Skeletal muscle satellite cell (primary cell): ENCODE measurements at regions not wholly inside any gene's neighbourhood (a gene's known extent, or its start where the extent isn't known, plus 50 kb on each side); places are given as distances from the start of the nearest gene placed in this dataset.

Experiments
- H3K27me3 ChIP-seq: 2 replicates; pipeline ENCODE4 v1.7.0; 2013; ENCODE audit warnings: low read length; ENCODE audit not compliant: control insufficient read depth, insufficient read depth
- H3K36me3 ChIP-seq: 2 replicates; pipeline ENCODE4 v1.7.0; 2013; ENCODE audit warnings: mild to moderate bottlenecking, control low read depth, low read length; ENCODE audit not compliant: insufficient read depth
- H3K4me1 ChIP-seq: 2 replicates; pipeline ENCODE4 v1.7.0; 2013; ENCODE audit warnings: low read length; ENCODE audit not compliant: control insufficient read depth, insufficient read depth
- H3K4me2 ChIP-seq: 2 replicates; pipeline ENCODE4 v1.7.0; 2013; ENCODE audit warnings: mild to moderate bottlenecking, low read length
- H3K4me3 ChIP-seq: 2 replicates; pipeline ENCODE4 v1.7.0; 2013; ENCODE audit warnings: low read length
- H3K9ac ChIP-seq: 2 replicates; pipeline ENCODE4 v1.7.0; 2013; ENCODE audit warnings: mild to moderate bottlenecking, low read depth, low read length, moderate library complexity
- H3K9me3 ChIP-seq: replicated peaks from 2 replicates; pipeline ENCODE4 v1.7.0; 2013; ENCODE audit warnings: mild to moderate bottlenecking, control low read depth, low read length

GRCh38 chrX:120819126-120819525, 56.5 kb downstream of the CT47B1 start:
- H3K4me3 ChIP-seq: no peak overlapping the region
- H3K27me3 ChIP-seq: no peaks in the 10 kb centered on the region
- no peaks in the 10 kb centered on the region for H3K4me1 ChIP-seq
- no peak overlapping the region for H3K9ac ChIP-seq
- no peaks in the 10 kb centered on the region for H3K9me3 ChIP-seq
- no peaks in the 10 kb centered on the region for H3K36me3 ChIP-seq
- H3K4me2 ChIP-seq: no peak overlapping the region

DNA sequence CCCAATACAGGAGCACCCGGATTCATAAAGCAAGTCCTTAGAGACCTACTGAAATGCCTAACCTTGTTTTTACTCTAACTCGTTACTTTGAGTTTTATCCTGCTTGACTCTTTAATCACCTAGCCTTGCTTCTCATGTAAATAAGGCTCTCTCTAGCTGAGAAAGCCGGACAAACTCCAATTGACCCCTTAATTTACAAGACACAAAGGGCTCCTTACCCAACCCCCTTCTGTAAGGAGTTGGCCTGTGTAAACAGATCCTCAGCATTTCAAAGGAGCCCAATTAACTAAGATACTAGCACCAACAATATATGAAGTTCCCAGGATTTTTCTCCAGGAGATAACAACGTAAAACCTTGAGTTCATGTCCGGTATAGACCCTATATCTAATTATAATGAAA, 61.7 kb downstream of the CT47B1 start:
- Histone ChIP-seq H3K27me3 (no peaks in the 10 kb centered on the region), H3K4me2 (no peak overlapping the region), H3K4me1 (no peaks in the 10 kb centered on the region), H3K36me3 (no peaks in the 10 kb centered on the region), H3K4me3 (no peak overlapping the region), H3K9me3 (no peaks in the 10 kb centered on the region), H3K9ac (no peak overlapping the region)

GRCh38 chrX:120801426-120801825, 74.2 kb downstream of the CT47B1 start:
- no peak overlapping the region for H3K4me3 ChIP-seq
- no peaks in the 10 kb centered on the region for H3K36me3 ChIP-seq
- H3K9ac ChIP-seq: no peak overlapping the region
- H3K27me3 ChIP-seq: no peaks in the 10 kb centered on the region
- no peak overlapping the region for H3K4me2 ChIP-seq
- H3K4me1 ChIP-seq: no peaks in the 10 kb centered on the region
- H3K9me3 ChIP-seq: no peaks in the 10 kb centered on the region

- Histone ChIP-seq H3K27me3 (no peaks in the 10 kb centered on the region), H3K4me1 (peaks cover 4% of the 10 kb centered on the region), H3K4me2 (no peak overlapping the region), H3K36me3 (no peaks in the 10 kb centered on the region), H3K4me3 (no peak overlapping the region), H3K9me3 (no peaks in the 10 kb centered on the region), H3K9ac (no peak overlapping the region)
Measured at GRCh38 chrX:120797188-120797851, 78.3 kb downstream of the CT47B1 start.

DNA sequence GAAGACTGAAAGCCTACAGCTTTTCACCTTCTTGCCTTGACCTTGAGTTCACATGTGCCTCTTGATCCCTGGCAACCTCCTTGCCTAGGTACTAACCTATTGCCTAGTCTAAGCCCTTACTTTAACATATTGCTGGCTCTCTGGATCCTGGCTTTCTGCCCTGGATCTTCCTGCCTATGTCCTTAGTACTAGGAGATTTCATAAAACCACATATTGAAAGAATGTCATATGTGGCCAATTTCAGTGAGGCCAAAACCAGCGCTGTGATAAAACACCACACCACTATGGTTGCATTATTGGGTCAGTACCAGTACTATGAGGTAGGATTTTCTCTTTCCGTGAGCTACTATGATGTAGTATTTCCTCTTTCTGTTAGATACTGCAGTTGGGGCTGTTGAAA, 80.4 kb downstream of the CT47B1 start:
- H3K4me1 ChIP-seq: peaks cover 16% of the 10 kb centered on the region
- H3K9ac ChIP-seq: no peak overlapping the region
- H3K4me2 ChIP-seq: no peak overlapping the region
- no peaks in the 10 kb centered on the region for H3K9me3 ChIP-seq
- no peak overlapping the region for H3K4me3 ChIP-seq
- no peaks in the 10 kb centered on the region for H3K36me3 ChIP-seq
- no peaks in the 10 kb centered on the region for H3K27me3 ChIP-seq

GRCh38 chrX:120794525-120794975, 81.1 kb downstream of the CT47B1 start:
- no peaks in the 10 kb centered on the region for H3K36me3 ChIP-seq
- H3K9me3 ChIP-seq: no peaks in the 10 kb centered on the region
- peaks cover 18% of the 10 kb centered on the region for H3K4me1 ChIP-seq
- H3K4me3 ChIP-seq: no peak overlapping the region
- no peak overlapping the region for H3K4me2 ChIP-seq
- no peak overlapping the region for H3K9ac ChIP-seq
- H3K27me3 ChIP-seq: no peaks in the 10 kb centered on the region

DNA sequence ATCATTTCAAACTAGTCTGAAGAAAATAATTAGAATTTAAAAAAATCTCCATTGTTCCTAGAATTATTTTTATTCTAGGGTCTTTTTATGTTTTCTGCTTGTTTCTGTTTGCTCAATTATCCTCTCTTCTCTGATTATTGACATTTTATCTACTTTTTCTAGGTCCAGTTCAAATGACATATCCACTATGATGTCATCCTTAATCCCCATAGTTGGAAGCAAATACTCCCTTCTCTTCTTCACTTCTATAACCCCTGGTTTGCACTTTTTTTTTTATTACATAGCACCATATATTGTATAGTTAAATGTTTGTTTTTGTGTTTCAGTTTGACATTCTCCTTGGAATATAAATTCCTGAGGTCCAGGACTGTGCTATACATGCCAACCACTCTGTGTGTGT, 82.6 kb downstream of the CT47B1 start:
- no peaks in the 10 kb centered on the region for H3K27me3 ChIP-seq
- H3K4me2 ChIP-seq: no peak overlapping the region
- H3K4me3 ChIP-seq: no peak overlapping the region
- no peaks in the 10 kb centered on the region for H3K36me3 ChIP-seq
- no peak overlapping the region for H3K9ac ChIP-seq
- H3K9me3 ChIP-seq: no peaks in the 10 kb centered on the region
- H3K4me1 ChIP-seq: peaks cover 18% of the 10 kb centered on the region

- Histone ChIP-seq H3K4me3 (no peak overlapping the region), H3K27me3 (no peaks in the 10 kb centered on the region), H3K4me2 (no peak overlapping the region), H3K36me3 (no peaks in the 10 kb centered on the region), H3K4me1 (peaks cover 18% of the 10 kb centered on the region), H3K9ac (no peak overlapping the region), H3K9me3 (no peaks in the 10 kb centered on the region)
Measured at GRCh38 chrX:120791013-120791643, 84.5 kb downstream of the CT47B1 start.

- H3K4me3 ChIP-seq: no peak overlapping the region
- H3K9me3 ChIP-seq: no peaks in the 10 kb centered on the region
- no peak overlapping the region for H3K9ac ChIP-seq
- H3K4me2 ChIP-seq: no peak overlapping the region
- H3K4me1 ChIP-seq: peaks cover 18% of the 10 kb centered on the region
- no peaks in the 10 kb centered on the region for H3K36me3 ChIP-seq
- H3K27me3 ChIP-seq: no peaks in the 10 kb centered on the region
Measured at GRCh38 chrX:120790552-120790951, 85.1 kb downstream of the CT47B1 start.

DNA sequence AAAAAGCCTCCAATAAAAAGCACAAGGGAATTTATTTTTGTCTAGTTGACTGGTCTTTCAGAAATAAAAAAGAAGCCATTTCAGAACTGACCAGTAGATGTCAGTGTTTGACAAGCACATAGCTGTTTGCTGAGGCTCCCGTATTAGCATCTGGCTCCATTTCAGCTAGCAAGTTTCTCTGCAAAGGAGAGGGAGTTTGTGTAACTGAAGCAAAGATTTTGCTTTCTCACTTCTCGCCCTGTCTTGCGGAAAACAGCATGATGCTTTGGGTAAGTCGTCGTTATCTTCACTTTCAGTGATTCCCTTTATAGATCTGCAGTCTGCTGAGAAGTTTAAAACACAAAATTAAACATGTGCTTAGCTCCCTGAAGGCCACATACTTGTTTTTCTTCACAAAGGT, 85.5 kb downstream of the CT47B1 start:
- Histone ChIP-seq H3K4me2 (no peak overlapping the region), H3K9me3 (no peaks in the 10 kb centered on the region), H3K36me3 (no peaks in the 10 kb centered on the region), H3K4me3 (no peak overlapping the region), H3K27me3 (no peaks in the 10 kb centered on the region), H3K4me1 (peaks cover 18% of the 10 kb centered on the region), H3K9ac (no peak overlapping the region)

- H3K9ac ChIP-seq: no peak overlapping the region
- H3K27me3 ChIP-seq: no peaks in the 10 kb centered on the region
- H3K9me3 ChIP-seq: no peaks in the 10 kb centered on the region
- H3K36me3 ChIP-seq: no peaks in the 10 kb centered on the region
- H3K4me1 ChIP-seq: peaks cover 8% of the 10 kb centered on the region
- H3K4me3 ChIP-seq: no peak overlapping the region
- no peak overlapping the region for H3K4me2 ChIP-seq
Measured at GRCh38 chrX:120781403-120781802, 94.3 kb downstream of the CT47B1 start.

GRCh38 chrX:120775959-120776358, 99.7 kb downstream of the CT47B1 start:
- Histone ChIP-seq H3K9me3 (no peaks in the 10 kb centered on the region), H3K4me3 (no peak overlapping the region), H3K36me3 (no peaks in the 10 kb centered on the region), H3K27me3 (no peaks in the 10 kb centered on the region), H3K9ac (no peak overlapping the region), H3K4me1 (no peaks in the 10 kb centered on the region), H3K4me2 (no peak overlapping the region)
